Stimulated activated CD4-positive, alpha-beta T cell treated with anti-CD3 and anti-CD28 coated beads, Interleukin-12 subunit alpha, Interleukin-12 subunit beta, amount 100 ng/mL, for 48 hours (primary cell): ENCODE measurements at regions not wholly inside any gene's neighbourhood (a gene's known extent, or its start where the extent isn't known, plus 50 kb on each side); places are given as distances from the start of the nearest gene placed in this dataset.
"Not testable (repeated sequence)": the region's sequence is repeated elsewhere in the genome, so short reads cannot be mapped to it uniquely, and the experiment has no call there.

Experiments
- DNase-seq, 3 donors: peaks; one replicate each; pipeline ENCODE4 v3.0.0-alpha.2; 2020; ENCODE audit warnings: low read depth in 2 of 3, low spot score in 1 of 3

DNA sequence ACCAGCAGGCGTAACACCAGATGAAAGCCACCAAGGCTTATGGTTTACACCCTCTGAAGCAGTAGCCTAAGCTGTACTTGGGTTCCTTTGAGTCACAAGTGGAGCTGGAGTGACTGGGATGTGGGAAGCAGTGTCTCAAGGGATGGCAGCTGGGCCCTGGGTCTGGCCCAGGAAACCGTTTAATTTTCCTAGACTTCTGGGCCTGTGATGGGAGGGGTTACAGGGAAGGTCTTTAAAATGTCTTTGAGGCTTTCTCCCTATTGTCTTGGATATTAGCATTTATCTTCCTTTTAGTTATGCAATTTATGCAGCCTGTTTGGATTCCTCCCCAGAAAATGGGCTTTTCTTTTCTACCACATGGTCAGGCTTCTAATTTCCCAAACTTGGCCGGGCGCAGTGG lies 568.2 kb downstream of the ANKRD7 start:
- DNase-seq = no peak

GRCh38 chr7:118793582-118793981 lies 569.1 kb downstream of the ANKRD7 start:
- DNase-seq = no peak

DNA sequence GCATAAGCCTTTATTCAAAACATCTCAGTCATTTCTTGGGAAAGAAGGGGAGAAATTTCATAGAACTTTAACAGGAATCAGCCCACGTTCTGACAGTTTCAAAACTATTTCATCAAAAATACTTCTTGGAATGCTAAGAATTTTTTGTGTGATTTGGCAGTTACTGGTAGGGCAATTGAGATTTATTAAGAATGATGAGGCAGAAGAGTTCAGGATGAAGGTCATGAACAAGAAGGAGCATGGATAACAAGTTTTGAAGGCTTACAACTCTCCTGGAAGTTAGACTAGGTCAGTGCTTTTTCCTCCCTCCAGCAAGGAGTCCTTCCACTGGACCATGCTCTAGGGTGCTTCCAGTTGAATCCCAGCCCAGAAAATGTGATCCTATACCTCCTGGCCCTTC lies 569.9 kb downstream of the ANKRD7 start:
- DNase-seq = no peak

DNA sequence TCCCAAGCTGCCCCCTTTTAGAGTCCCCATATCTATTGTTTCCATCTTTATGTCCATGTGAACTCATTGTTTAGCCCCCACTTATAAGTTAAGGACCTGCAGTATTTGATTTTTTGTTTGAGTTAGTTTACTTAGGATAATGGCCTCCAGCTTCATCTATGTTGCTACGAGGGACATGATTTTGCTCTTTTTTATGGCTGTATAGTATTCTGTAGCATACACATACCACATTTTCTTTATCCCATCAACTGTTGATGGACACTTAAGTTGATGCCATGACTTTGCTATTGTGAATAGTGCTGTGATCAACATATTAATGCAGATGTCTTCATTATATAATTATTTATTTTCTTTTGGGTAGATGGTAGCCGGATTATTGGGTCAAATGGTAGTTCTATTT lies 576.9 kb downstream of the ANKRD7 start:
- DNase-seq = no peak

GRCh38 chr7:118802726-118803125 lies 578.2 kb downstream of the ANKRD7 start:
- no peak for DNase-seq

GRCh38 chr7:118826246-118826645 lies 601.7 kb downstream of the ANKRD7 start:
- DNase-seq = no peak

DNA sequence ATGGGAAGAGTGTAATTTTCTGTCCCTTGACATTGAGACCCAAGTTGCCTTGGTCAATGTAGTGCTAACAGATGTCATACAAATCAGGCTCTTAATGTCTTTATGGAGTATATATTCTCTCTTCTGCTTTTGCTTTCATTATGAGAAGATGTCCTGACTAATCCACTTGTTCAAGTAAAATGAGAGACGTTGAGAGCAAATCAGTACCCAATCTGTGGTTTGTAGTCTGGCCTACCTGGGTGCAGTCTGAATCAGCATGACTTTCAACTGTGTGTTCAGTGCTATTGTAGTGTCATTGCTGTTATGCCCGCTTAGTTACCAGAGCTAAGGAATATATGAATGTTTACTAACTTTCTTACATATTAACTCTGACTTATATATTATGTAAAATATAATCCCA lies 612.4 kb downstream of the ANKRD7 start:
- DNase-seq = no peak

- no peak for DNase-seq
These were observed 615.0 kb downstream of the ANKRD7 start for GRCh38 chr7:118839515-118839914.

DNA sequence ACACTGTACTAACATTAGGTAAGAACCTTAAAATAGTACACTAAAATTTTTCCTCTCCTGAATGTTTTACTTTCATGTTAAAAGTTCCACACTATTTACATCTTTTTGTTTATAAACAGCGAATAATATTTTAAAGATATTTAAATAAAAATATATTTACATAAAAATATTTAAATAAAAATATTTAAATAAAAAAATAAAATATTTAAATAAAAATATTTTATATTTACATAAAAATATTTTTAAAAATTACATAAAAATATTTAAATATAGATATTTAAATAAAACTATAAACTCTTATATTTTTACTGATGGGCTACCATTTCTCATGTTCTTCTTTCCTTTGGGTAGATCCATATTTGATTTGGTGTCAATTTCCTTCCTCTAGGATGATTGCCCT lies 619.0 kb downstream of the ANKRD7 start:
- no peak for DNase-seq

DNA sequence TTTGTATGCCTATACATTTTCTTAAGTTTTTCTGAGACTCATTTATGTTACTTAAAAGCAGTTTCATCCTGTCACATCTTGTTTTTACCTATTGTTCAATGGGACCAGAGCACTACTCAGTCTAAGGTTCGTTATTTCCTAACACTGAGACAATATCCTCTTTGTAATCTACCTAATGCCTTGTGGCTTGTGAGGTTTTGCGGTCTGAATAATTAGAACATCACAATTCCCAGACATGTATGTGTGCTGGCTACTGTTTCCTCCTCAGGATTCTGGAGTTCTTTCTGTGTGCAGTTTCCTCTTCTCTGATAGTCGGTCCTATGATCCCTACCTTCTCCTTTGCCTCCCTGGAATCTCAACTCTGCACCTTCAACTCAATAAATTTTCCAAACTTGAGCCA lies 620.2 kb downstream of the ANKRD7 start:
- DNase-seq = no peak

DNA sequence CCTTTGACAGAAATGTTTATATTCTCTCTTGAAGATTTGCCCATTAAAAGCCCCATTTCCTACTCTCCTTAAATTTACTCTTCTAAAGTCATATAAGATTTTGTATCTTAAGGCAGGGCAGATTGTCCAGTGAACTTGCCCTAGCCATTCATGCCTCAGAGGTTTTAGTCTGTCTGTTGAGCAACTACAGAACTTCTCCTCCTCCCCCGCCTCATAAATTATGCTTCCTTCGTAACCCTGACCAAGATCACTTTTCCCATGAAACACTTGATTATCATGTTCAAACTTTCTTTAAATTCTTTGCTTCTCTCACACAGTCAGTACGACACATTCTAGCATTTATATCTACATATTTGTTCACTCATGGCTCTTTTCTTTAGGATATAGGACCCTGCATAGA lies 621.3 kb downstream of the ANKRD7 start:
- no peak for DNase-seq

DNA sequence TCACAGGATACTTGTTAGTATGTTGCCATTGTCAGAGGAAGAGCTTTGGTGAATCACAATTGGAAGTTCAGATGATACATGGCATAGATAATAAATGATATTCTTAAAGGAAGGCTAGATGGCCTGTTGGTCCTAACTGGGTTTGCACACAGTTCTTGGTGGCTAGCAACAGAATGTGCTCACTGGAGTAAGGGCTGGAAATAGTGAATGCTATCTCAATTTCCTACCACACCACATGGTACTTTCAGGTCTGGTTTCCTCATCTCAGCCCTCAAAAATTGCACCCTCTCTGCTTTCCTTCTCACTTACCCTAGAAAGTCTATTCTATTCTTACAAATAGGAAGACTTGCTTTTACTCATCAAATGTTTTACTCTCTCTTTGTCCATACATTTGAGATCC lies 622.5 kb downstream of the ANKRD7 start:
- DNase-seq = no peak

DNA sequence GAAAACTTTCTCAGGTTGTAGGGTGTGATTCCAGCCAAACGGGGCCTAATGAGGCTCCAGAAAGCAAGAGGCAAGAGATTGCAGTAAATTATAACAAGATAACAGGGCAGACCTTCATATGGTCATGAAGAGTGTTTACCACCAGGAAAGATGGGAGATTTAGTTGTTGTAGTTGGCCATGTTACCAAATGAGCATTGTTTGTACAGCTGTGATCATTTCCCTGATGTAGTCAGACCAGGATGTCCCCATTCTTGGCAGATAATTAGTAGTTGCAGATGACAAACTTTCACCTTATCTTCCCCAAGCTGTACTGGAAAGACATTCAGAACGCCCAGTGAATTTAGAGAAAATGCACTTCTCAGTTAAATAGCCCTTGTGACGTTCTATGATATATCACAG lies 630.8 kb downstream of the ANKRD7 start:
- DNase-seq = no peak

DNA sequence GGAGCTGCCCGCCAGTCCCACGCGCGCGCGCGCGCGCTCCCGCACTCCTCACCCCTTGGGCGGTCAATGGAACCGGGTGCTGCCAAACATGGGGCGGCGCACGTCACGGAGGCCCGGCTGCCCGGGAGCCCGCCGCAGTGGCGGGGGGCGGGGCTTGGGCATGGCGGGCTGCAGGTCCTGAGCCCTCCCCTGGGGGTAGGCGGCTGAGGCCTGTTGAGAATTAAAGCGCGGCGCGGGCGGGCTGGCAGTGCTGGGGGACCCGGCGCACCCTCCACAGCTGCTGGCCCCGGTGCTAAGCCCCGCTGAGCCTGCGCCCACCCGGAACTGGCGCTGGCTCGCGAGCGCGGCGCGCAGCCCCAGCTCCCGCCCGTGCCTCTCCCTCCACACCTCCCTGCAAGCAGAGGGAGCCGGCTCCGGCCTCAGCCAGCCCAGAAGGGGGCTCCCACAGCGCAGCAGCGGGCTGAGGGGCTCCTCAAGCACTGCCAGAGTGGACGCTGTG lies 634.2 kb downstream of the ANKRD7 start:
- no peak for DNase-seq

- DNase-seq = no peak
These were observed 637.1 kb downstream of the ANKRD7 start for GRCh38 chr7:118861581-118861980.

DNA sequence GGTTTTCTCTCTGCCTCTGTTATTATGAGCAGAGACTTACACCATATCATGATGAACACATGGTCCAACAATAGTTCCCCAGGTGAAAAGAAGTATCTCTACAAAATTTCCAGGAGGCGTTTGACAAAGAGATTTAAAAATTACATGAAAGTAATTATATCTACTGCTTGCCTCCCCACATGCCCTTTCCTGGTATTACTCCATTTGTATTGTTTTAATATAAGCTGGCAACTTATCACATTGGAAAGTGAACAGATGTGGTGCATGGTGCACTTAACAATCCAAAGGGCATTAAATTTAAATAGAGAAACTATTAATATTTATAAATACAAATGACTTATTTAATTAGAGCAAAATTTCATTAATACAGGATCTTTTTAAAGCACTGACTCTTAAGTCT lies 638.2 kb downstream of the ANKRD7 start:
- DNase-seq = no peak

DNA sequence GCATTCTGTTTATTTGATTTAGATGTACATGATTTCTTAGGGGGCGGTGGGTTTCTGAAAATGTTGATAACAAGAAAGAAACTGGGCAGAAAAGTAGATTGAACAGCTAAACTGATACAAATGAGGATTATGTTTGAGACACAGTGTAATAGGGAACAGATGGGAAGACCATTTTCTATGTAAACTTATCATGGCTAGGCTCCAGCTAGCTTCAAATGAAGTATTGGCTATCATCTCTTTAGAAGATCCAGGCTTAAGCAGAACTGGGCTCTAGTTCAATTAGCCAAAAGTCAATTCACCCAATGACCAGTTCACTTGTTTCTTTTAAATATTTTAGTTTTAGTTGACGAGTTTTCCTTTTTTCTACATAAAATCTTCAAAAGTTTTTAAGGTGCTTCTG lies 639.5 kb downstream of the ANKRD7 start:
- no peak for DNase-seq

DNA sequence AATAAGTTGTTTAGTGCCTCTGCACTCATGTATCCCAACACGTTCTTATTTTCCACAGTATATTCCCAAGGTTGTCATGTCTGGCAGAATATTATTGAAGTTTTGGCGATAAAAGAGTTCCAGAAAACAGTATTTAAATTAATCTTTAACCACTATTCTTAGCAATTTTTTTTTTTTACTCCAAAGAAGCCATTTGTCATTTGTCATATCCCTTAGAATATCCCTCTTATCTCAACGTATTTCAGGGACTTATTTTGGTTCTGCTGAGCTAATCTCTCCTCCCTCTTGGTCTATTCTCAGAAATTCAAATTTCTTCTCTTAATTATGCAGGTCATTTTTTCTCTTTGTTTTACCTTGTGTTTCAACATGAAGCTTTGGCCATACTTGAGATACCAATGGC lies 643.4 kb downstream of the ANKRD7 start:
- DNase-seq = no peak

DNA sequence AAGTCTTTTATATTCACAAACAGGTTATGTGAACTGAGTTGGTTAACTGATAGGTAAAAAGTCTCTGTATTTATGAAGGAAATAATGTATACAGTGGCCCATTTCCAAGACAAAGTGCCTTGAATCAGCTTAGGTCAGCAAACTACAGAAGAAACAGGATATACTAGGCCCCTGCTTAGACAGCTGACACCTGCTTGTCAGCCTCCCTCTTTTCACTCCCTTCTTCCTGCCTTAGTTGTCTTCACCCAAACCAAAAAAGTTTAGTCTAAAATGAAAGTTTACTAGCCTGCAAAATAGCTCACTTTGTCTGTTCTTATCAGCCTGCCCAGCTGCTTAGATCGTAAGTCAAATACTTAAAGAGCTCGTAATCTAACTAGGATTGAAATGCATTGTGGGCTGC lies 644.6 kb downstream of the ANKRD7 start:
- DNase-seq = not testable (repeated sequence)

DNA sequence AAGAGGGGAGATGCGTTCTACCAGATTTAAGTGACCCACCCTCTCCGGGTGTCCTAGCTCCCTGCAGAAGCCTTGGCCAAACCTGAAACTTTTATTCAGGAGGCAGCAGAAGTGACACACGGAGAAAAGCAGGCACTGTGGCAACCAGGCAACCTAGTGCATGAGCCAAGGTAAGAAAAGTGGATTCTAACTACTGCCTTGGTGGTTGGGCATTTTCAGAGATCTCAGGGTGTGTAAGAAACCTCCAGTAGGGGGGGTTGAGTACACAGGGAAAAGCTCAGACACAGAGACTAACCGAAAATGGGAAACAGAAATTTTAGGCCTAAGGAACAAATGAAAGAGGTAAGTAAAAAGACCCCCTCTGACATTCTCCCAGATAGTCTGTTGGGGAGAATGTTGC lies 645.7 kb downstream of the ANKRD7 start:
- DNase-seq = no peak

DNA sequence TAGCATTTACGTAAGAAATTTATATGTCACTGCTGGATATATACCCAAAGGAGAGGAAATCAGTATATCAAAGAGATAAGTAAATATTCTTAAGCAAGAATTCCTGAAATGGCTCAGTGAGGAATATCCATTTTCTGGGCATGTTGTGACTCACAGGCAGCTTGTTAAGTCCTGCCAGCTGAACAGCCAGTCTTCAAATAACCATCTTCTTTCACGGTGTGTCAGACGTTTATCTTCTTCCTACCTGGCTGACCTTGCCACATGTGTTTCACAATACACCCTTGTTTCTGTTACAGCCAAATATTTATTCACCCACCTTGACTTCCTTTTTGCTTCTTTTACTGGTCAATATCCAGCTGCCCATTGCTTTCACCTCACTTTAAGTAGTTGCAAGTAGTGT lies 648.1 kb downstream of the ANKRD7 start:
- no peak for DNase-seq

DNA sequence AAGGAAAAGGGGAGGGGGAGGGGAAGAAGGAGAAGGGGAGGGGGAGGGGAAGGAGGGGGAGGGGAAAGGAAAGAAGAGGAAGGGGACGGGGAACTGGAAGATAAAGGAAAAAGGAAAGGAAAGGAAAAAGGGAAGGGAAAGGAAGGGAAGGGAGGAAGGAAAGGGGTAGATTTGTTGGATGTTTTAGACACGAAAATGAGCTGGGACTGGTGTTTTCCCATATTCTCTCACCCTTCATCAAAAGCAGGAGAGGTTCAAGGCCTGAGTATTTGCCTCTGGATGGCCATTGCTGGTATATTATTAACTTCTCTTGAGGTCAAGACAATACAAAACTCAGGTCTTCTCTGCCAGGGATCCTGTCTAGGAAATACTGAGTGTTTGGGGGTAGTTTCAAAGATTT lies 652.7 kb downstream of the ANKRD7 start:
- DNase-seq = no peak

DNA sequence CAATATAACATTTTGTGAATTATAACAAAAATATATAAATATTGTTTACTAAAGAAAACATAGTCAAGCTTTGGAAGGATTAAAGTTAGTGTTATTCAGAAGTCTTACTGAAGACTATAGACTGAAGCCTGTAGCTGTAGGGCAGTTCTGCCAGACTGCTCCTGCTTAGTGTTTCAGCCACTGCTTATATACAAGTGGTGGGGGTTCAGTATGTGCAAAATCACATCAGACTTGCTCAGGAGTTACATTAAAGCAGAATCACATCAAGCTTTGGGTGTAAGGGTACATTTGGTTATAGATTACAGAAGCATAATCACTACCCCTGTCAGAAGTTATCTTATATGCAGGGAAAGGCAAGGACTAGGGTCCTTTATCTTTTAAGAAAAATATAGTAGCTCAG lies 653.8 kb downstream of the ANKRD7 start:
- DNase-seq = no peak

DNA sequence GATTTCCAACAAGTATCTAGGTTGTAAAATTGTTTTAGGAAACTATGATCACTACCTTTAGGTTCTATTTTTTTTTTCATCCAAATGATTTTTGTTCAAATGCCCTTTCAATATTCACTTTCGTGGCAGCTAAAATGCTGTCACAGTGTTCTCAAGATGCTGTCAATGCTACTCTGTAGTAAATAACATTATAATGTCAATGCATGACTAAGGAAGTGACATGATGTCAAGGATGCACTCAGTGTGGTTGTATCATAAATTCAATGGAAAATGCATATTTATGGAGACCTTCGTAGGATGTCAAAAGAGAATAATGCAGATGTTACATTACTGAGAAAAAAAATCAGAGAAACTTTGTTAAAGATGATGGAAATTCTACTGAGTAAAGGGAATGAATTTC lies 673.8 kb downstream of the ANKRD7 start:
- no peak for DNase-seq
